HG02943 (cell line): ENCODE measurements at regions not wholly inside any gene's neighbourhood (a gene's known extent, or its start where the extent isn't known, plus 50 kb on each side); places are given as distances from the start of the nearest gene placed in this dataset.

Source experiments
- ATAC-seq: cut with Tn5 transposase; IDR thresholded peaks from one replicate; pipeline ENCODE4 v1.9.1; 2021; ENCODE audit warnings: mild to moderate bottlenecking, low read depth, moderate library complexity; ENCODE audit not compliant: unreplicated experiment

GRCh38 chr5:68161156-68161555 is 54.4 kb upstream of the PIK3R1 start:
- no peak for ATAC-seq

- no peak for ATAC-seq
Measured at GRCh38 chr5:68159224-68159951, 56.2 kb upstream of the PIK3R1 start.

DNA sequence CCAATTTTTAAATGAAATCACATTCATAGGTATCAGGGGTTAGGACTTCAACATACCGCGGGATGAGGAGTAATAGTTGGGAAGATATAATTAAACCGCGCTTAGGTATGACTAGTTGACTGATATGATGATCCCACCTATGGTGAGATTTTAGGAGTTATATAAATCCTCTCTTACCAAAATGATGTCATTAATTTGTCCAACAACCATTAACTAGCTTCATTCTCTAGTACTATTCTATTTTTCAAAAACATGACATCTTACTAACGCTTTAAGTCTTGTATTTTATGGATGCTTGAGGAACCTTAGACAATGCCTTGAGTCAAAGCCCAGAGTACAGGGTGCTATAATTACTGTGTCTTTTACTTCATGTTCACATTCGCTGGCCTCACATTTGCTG is 59.6 kb upstream of the PIK3R1 start:
- ATAC-seq = no peak

DNA sequence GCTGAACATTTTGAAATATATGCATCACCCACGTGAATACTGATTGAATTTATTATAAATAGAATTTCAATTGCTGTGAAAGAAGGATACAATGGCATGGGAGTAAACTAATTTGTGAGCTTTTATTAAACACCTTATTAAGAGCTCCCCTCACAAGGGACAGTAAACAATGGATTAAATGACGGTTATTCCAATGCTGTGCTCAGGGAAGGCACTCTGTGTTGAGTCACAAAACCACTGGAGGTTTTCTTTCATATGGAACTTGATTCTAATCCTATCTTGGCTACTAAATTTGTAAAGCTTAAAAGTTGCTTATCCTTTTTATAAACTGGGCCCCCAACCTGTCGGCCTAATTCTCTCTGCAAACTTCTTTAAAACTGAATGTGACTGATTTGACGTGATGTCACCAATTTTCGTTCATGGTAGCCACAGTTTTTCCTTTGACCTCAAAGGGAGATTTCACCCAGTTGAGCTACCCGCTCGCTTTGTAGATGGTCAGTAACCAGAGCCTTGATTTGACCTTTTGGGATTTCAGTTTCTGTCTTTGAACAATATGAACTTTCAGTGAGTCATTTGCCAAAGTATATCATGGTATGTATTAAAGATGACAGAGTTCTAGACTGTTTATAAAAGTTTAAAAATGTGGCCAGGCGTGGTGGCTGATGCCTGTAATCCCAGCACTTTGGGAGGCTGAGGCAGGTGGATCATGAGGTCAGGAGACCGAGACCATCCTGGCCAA is 61.3 kb upstream of the PIK3R1 start:
- ATAC-seq = no peak

DNA sequence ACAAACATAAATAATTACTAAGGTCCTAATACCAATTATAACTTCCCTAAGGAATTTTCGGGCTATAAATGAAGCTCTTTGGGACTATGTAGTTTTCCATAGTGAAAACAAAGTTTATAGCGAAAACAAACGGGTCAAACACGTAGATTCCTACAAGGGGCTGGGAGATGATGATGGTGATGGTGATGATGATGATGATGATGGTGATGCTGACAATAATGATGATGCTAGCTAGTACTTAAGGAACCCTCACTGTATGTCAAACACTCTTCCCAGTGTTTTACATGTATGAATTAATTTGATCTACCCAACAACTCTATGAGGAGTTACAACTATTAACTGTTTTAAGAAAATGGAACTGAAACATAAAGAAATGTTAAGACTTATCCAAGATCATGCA is 63.7 kb upstream of the PIK3R1 start:
- no peak for ATAC-seq

DNA sequence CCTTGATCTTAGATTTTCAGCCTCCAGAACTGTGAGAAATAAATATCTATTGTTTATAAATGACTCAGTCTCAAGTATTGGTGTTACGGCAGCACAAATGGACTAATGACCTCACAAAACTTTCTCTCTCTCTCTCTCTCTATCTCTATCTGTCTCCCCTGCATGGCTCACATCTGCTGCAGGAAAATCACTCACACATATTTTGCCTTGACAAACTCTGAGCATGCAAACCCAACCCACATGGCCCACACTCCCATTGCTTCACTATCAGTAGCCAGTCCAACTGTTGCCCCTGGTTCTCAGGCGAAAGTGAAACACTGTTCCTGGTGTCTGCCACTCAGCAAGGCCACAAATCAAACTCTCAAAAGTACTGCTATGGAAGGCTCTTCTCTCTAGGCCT is 66.4 kb upstream of the PIK3R1 start:
- peak; percentile 50 for ATAC-seq

GRCh38 chr5:68148096-68148495 is 67.5 kb upstream of the PIK3R1 start:
- no peak for ATAC-seq

DNA sequence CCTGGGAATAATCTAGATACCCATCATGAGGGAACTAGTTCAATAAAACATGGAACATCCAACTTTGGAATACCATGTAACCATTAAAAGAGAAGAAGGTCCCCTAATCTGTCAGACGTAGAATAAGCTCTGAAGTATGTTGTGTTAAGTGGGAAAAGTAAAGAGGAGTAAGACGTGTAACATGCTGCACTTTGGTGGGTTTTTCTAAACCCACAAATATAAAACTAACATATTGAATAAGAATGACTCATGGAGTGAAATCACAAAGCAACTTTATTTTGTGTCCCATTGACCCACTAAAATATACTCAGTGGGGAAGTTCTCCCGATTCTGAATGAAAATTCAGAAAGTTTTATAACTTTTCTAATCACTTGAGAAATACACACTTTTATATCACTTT is 67.9 kb upstream of the PIK3R1 start:
- ATAC-seq = no peak

DNA sequence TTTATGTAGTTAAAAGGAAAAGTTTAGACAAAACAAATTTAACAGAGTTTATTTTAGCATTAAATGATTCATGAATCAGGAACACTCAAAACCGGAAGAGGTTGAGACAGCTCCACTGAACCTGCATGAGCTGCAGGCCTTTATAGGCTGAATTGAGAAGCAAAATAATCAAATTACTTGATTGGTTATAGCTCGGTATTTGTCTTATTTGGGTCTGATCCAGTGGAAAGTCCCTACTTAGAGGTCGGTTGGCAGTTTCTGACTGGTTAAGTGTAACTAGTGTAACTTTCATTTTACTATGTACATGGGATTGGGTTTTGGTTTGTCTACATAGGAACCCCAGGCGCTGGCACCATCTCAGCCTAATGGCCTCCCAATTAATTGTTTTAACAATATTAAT is 74.1 kb upstream of the PIK3R1 start:
- ATAC-seq = no peak

DNA sequence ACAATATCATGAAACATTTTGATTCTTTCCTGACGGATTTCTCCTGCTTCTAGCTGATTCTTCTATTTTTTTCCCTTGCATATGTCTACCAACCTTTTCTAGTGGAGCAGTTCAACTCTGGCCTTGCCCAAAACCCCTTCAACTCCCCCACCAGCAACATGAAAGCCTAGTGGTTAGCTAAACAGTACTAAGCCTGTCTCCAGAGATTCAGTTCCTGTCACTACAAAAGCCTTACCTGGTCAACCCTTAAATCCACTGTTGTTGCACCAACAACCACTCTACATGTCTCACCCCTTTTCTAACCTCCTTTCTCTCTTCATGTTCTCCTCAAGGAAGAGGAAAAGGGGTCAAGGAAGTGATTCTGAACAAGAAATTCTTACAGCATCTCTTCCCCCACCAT is 74.8 kb upstream of the PIK3R1 start:
- peak; percentile 60 for ATAC-seq

DNA sequence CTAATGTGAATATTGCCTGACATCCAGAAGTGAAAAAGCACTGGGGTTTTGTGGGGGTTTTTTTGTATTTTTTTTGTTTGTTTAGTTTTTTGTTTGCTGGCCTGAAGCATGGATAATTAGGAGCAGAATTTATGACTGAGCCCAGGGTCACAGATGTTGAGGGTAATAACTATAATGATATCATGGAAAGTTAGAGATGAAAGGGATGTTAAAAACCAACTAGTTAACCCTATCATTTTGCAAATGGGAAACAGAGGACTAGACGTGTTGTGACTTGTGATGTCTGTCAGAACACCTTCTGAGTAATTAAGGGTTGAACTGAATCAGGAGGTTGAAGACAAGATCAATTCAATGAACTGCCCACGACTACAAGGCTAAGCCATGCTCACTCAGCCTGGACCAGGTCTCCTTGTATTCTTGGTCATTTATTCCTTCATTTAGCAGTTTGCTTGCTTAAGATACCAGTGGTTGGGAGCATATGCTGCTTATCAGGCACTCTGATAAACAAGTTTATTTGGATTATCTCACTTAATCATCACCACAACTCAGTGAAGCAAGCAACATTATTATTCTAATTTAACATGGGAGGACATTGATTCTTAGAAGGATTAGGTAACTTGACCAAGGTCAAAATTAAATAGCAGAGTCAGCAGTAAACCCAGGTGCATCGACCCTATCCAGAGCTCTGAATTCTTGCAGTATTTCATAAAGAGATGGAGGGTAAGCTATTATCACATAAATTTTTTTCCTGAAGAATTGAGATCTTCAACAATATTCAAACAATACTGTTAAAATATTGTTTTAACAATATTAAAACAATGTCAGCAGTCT is 75.7 kb upstream of the PIK3R1 start:
- no peak for ATAC-seq

DNA sequence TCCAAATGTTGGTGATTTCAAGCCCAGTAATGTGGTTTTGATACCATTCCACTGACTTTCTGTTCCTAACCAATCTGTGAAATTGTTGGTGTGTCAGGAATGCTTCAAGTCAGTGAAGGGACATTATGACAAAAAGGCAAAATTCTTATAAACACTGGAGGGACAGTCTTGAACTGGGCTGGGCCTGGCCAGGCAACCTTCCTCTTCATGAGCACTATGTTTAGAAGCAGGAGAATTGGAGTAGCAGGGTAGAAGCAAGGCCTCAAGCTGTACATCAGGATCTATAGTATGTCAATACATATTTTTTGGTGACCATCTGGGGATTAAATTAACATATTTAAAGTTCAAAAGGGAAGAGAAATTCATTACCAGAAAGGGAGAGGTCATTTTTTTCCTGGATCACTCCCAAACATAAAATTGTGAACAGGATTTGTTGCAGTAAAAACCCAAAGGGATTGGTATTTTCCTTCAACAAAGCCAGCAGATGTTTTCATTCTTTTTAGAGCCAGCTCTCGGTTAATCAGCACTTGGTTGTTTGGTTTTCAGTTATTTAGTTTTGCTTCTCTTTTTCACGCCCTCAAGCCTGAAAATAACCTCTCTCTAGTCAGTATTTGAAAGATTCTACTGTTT is 77.9 kb upstream of the PIK3R1 start:
- ATAC-seq = no peak

- ATAC-seq = no peak
Measured at GRCh38 chr5:68134669-68135313, 80.8 kb upstream of the PIK3R1 start.

GRCh38 chr5:68134033-68134668 is 81.4 kb upstream of the PIK3R1 start:
- ATAC-seq = no peak

GRCh38 chr5:68130253-68130652 is 85.3 kb upstream of the PIK3R1 start:
- ATAC-seq = no peak

- ATAC-seq = no peak
Measured at GRCh38 chr5:68129364-68129763, 86.2 kb upstream of the PIK3R1 start.

DNA sequence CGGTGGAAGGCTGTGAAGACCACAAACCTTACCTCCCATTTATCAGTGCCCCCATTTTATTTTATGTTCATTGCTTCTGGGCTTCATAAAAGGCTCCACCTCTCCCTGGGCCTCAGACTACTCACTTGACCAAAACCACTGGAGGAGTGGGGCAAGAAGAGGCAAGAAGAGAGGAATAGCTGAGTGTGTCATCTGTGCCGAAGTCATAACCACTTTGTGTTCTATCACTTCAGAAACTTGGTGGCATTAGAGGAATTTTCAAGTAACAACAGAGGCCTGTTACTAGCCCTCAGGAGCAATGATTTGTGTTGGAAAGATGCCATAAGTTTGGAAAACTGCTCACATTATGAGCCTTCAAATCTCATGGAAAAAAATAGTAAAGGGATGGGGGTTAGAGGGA is 88.7 kb upstream of the PIK3R1 start:
- no peak for ATAC-seq

DNA sequence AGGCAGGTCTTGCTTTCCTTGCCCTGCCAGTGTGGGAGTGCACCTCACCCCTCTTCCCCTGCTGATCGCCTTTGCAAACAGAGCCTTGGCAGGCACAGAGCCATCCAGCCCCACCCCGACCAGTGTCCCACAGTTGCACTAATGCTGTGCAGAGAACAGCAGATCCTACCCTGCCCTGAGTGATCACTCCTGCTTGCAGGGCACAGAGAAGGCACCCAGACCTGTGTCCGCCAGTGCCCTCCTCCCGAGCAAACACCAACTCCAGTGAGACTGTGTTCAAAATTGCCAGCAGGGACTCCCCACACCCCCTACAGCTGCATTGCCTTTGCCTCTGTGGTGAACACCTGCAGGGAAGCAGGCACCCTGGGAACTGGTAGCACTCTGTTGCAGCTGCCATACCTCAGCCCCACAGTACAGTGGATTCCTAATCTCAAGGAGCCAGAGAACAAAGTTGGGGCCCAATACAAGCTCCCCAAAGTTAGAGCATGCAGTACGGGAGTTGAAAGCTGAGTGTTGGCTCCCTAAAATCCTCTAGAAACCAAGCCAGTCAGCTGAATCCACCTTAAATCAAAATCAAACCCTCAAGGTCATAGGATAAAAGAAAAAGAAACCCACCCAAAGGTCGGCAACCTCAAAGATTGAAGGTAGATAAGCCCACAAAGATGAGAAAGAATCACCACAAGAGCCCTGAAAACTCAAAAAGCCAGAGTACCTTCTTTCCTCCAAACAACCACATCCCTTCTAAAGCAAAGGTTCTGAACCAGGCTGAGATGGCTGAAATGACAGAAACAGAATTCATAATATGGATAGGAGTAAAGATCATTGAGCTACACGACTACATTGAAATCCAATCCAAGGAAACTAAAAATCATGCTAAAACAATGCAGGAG is 92.9 kb upstream of the PIK3R1 start:
- ATAC-seq = no peak

DNA sequence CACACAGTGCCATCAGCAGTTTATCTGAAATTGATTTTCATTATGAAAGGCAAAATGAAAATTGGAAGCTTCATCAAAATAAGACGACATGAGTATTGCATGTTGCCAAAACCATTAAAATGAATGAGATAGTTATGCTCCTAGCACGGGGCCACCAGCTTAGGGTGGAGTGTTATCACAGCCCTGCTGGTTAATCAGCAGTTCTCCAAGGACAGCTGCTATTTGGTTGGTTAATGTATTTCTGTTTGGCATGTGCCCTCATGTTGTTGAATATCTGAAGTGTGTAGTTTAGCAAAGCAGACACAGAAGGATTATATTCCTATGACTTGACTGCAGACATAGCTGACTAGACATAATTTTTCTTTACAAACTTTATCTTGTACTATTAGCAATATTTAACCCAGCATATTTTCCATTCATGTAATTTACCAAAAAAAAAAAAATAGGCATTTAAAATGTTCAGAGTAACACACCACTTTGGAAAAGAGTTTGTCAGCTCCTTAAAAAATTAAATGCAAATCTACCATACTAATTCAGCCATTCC is 98.6 kb upstream of the PIK3R1 start:
- no peak for ATAC-seq
